ENCODE measurements at regions not wholly inside any gene's neighbourhood (a gene's known extent, or its start where the extent isn't known, plus 50 kb on each side); places are given as distances from the start of the nearest gene placed in this dataset.
A peak's percentile ranks its signal among the peaks of the same experiment; 100 is the strongest.

DNA sequence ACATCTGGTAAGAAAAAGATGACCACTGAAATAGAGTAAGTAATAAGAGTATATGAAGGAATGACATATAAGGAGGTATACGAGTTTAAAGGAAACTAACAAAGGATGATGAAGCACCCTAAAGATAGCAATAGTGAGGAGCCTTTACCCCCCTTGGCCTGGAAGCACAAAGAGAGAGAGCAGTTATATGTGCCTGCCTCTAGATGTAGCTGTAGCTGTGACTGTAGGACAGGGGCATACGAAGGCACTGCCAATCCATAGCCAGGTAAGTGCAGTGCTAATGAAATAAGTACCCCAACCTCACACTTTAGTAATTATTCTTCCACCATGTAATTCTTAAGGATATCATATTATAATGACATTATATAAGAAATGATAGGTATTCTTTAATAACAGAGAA lies 90.1 kb upstream of the FKBP1C start:
- no peak for TF ChIP-seq EZH2 (IDR thresholded peaks at IDR 0.05; ENCODE audit: low read length)
- TF ChIP-seq, protein P1, sequence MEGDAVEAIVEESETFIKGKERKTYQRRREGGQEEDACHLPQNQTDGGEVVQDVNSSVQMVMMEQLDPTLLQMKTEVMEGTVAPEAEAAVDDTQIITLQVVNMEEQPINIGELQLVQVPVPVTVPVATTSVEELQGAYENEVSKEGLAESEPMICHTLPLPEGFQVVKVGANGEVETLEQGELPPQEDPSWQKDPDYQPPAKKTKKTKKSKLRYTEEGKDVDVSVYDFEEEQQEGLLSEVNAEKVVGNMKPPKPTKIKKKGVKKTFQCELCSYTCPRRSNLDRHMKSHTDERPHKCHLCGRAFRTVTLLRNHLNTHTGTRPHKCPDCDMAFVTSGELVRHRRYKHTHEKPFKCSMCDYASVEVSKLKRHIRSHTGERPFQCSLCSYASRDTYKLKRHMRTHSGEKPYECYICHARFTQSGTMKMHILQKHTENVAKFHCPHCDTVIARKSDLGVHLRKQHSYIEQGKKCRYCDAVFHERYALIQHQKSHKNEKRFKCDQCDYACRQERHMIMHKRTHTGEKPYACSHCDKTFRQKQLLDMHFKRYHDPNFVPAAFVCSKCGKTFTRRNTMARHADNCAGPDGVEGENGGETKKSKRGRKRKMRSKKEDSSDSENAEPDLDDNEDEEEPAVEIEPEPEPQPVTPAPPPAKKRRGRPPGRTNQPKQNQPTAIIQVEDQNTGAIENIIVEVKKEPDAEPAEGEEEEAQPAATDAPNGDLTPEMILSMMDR (optimal IDR thresholded peaks at IDR 0.05 in 1 of 3, IDR thresholded peaks at IDR 0.05 in 1 of 3, conservative IDR thresholded peaks at IDR 0.05 in 1 of 3; ENCODE audit: extremely low read depth in 1 of 3, insufficient read depth in 2 of 3, low read length in 3 of 3), result peak in 2 of 3 experiments; percentile 8 to 31
